ENCODE measurements at regions not wholly inside any gene's neighbourhood (a gene's known extent, or its start where the extent isn't known, plus 50 kb on each side); places are given as distances from the start of the nearest gene placed in this dataset.

GRCh38 chr11:70928854-70929598 is 323.4 kb downstream of the SHANK2 start:
- Histone ChIP-seq H3K9ac (ENCODE audit: low read length) (no peak overlapping the region), H3K9me2 (ENCODE audit: insufficient read depth, low read length) (no peaks in the 10 kb centered on the region), H3K4me2 (ENCODE audit: low read length) (no peak overlapping the region), H3F3A (ENCODE audit: insufficient read depth, low read length, poor library complexity, severe bottlenecking) (no peaks in the 10 kb centered on the region), H3K36me3 (ENCODE audit: insufficient read depth, low read length) (no peaks in the 10 kb centered on the region), H2AFZ (ENCODE audit: low read depth, low read length) (no peak overlapping the region), H3K79me2 (replicated peaks; ENCODE audit: insufficient read depth, low read length) (no peaks in the 10 kb centered on the region), H4K20me1 (ENCODE audit: insufficient read depth) (no peaks in the 10 kb centered on the region), H3K27ac (ENCODE audit: low read length) (no peak overlapping the region), H3K9me3 (ENCODE audit: low read length) (no peaks in the 10 kb centered on the region), H3K4me3 (ENCODE audit: low read length) (no peak overlapping the region), H3K27me3 (ENCODE audit: insufficient read depth, low read depth, low read length) (no peaks in the 10 kb centered on the region)
- TF ChIP-seq POLR2AphosphoS5 (IDR thresholded peaks at IDR 0.05) (no peak), MXI1 (conservative IDR thresholded peaks at IDR 0.05; ENCODE audit: poor library complexity, severe bottlenecking) (no peak), REST (IDR thresholded peaks at IDR 0.05; ENCODE audit: borderline replicate concordance) (no peak), RAD21 (conservative IDR thresholded peaks at IDR 0.05) (no peak), CTCF (IDR thresholded peaks at IDR 0.05; ENCODE audit: poor library complexity, severe bottlenecking) (no peak), SMC3 (conservative IDR thresholded peaks at IDR 0.05; ENCODE audit: poor library complexity) (no peak), EZH2 (IDR thresholded peaks at IDR 0.05; ENCODE audit: borderline replicate concordance, insufficient read depth, low read length, poor library complexity, severe bottlenecking) (no peak), TAF1 (IDR thresholded peaks at IDR 0.05; ENCODE audit: low read depth) (no peak), EP300 (conservative IDR thresholded peaks at IDR 0.05; ENCODE audit: poor library complexity, severe bottlenecking) (no peak)

- Histone ChIP-seq H4K20me1 (ENCODE audit: insufficient read depth) (no peaks in the 10 kb centered on the region), H3K27me3 (ENCODE audit: insufficient read depth, low read depth, low read length) (no peaks in the 10 kb centered on the region), H3K27ac (ENCODE audit: low read length) (no peak overlapping the region), H3K9me2 (ENCODE audit: insufficient read depth, low read length) (no peaks in the 10 kb centered on the region), H3K4me2 (ENCODE audit: low read length) (no peak overlapping the region), H2AFZ (ENCODE audit: low read depth, low read length) (no peak overlapping the region), H3K36me3 (ENCODE audit: insufficient read depth, low read length) (no peaks in the 10 kb centered on the region), H3K9ac (ENCODE audit: low read length) (no peak overlapping the region), H3K4me3 (ENCODE audit: low read length) (no peak overlapping the region), H3F3A (ENCODE audit: insufficient read depth, low read length, poor library complexity, severe bottlenecking) (no peaks in the 10 kb centered on the region), H3K9me3 (ENCODE audit: low read length) (no peaks in the 10 kb centered on the region), H3K79me2 (replicated peaks; ENCODE audit: insufficient read depth, low read length) (no peaks in the 10 kb centered on the region)
- TF ChIP-seq MXI1 (conservative IDR thresholded peaks at IDR 0.05; ENCODE audit: poor library complexity, severe bottlenecking) (no peak), EZH2 (IDR thresholded peaks at IDR 0.05; ENCODE audit: borderline replicate concordance, insufficient read depth, low read length, poor library complexity, severe bottlenecking) (no peak), CTCF (IDR thresholded peaks at IDR 0.05; ENCODE audit: poor library complexity, severe bottlenecking) (no peak), SMC3 (conservative IDR thresholded peaks at IDR 0.05; ENCODE audit: poor library complexity) (no peak), RAD21 (conservative IDR thresholded peaks at IDR 0.05) (no peak), POLR2AphosphoS5 (IDR thresholded peaks at IDR 0.05) (no peak), EP300 (conservative IDR thresholded peaks at IDR 0.05; ENCODE audit: poor library complexity, severe bottlenecking) (no peak), REST (IDR thresholded peaks at IDR 0.05; ENCODE audit: borderline replicate concordance) (no peak), TAF1 (IDR thresholded peaks at IDR 0.05; ENCODE audit: low read depth) (no peak)
Observed at GRCh38 chr11:70930215-70930614, 322.2 kb downstream of the SHANK2 start.
